ENCODE measurements at regions not wholly inside any gene's neighbourhood (a gene's known extent, or its start where the extent isn't known, plus 50 kb on each side); places are given as distances from the start of the nearest gene placed in this dataset.

GRCh38 chrX:8939322-8939721, 94.6 kb downstream of the FAM9B start:
- Histone ChIP-seq H3K4me1 (no peaks in the 10 kb centered on the region), H3K9me3 (no peaks in the 10 kb centered on the region), H3K27ac (no peak overlapping the region), H3K27me3 (no peaks in the 10 kb centered on the region), H3K36me3 (no peaks in the 10 kb centered on the region), H3K4me3 (no peak overlapping the region)
- no peak for DNase-seq
- TF ChIP-seq CTCF (IDR thresholded peaks at IDR 0.05), result no peak
- TF ChIP-seq POLR2A (IDR thresholded peaks at IDR 0.05), result no peak

GRCh38 chrX:8927701-8928100, 106.2 kb downstream of the FAM9B start:
- Histone ChIP-seq H3K36me3 (no peaks in the 10 kb centered on the region), H3K27ac (no peak overlapping the region), H3K9me3 (no peaks in the 10 kb centered on the region), H3K4me1 (no peaks in the 10 kb centered on the region), H3K4me3 (no peak overlapping the region), H3K27me3 (no peaks in the 10 kb centered on the region)
- DNase-seq, result no peak
- TF ChIP-seq POLR2A (IDR thresholded peaks at IDR 0.05), result no peak
- no peak for TF ChIP-seq CTCF (IDR thresholded peaks at IDR 0.05)

- H3K9me3 ChIP-seq, result no peaks in the 10 kb centered on the region
- H3K4me3 ChIP-seq, result no peak overlapping the region
- no peaks in the 10 kb centered on the region for H3K27me3 ChIP-seq
- no peaks in the 10 kb centered on the region for H3K4me1 ChIP-seq
- H3K36me3 ChIP-seq, result no peaks in the 10 kb centered on the region
- H3K27ac ChIP-seq, result no peak overlapping the region
- DNase-seq, result no peak
- TF ChIP-seq CTCF (IDR thresholded peaks at IDR 0.05) (no peak), POLR2A (IDR thresholded peaks at IDR 0.05) (no peak)
Measured at GRCh38 chrX:8927066-8927635, 106.8 kb downstream of the FAM9B start.

- Histone ChIP-seq H3K4me1 (no peaks in the 10 kb centered on the region), H3K27me3 (no peaks in the 10 kb centered on the region), H3K4me3 (no peak overlapping the region), H3K36me3 (no peaks in the 10 kb centered on the region), H3K9me3 (no peaks in the 10 kb centered on the region), H3K27ac (no peak overlapping the region)
- no peak for DNase-seq
- TF ChIP-seq POLR2A (IDR thresholded peaks at IDR 0.05) (no peak), CTCF (IDR thresholded peaks at IDR 0.05) (no peak)
Measured at GRCh38 chrX:8921615-8922014, 112.3 kb downstream of the FAM9B start.

GRCh38 chrX:8919801-8920200, 114.1 kb downstream of the FAM9B start:
- no peak for DNase-seq
- Histone ChIP-seq H3K9me3 (no peaks in the 10 kb centered on the region), H3K4me1 (no peaks in the 10 kb centered on the region), H3K4me3 (no peak overlapping the region), H3K27me3 (no peaks in the 10 kb centered on the region), H3K27ac (no peak overlapping the region), H3K36me3 (no peaks in the 10 kb centered on the region)
- TF ChIP-seq POLR2A (IDR thresholded peaks at IDR 0.05) (no peak), CTCF (IDR thresholded peaks at IDR 0.05) (no peak)

- TF ChIP-seq POLR2A (IDR thresholded peaks at IDR 0.05) (no peak), CTCF (IDR thresholded peaks at IDR 0.05) (no peak)
- H3K4me3 ChIP-seq, result no peak overlapping the region
- H3K4me1 ChIP-seq, result no peaks in the 10 kb centered on the region
- DNase-seq, result no peak
- no peaks in the 10 kb centered on the region for H3K27me3 ChIP-seq
- H3K27ac ChIP-seq, result no peak overlapping the region
- H3K9me3 ChIP-seq, result no peaks in the 10 kb centered on the region
- no peaks in the 10 kb centered on the region for H3K36me3 ChIP-seq
Measured at GRCh38 chrX:8916697-8917096, 115.5 kb upstream of the FAM9A start.

All from Peyer's patch (tissue), 4 donors.